ENCODE measurements at regions not wholly inside any gene's neighbourhood (a gene's known extent, or its start where the extent isn't known, plus 50 kb on each side); places are given as distances from the start of the nearest gene placed in this dataset.

- Mint-ChIP-seq H3K4me1 (no peaks in the 10 kb centered on the region), H3K36me3 (no peaks in the 10 kb centered on the region), H3K27me3 (ENCODE audit: low read depth in 3 of 3) (peaks cover 0 to 6% (median 5%) of the 10 kb centered on the region in 3 donors), H3K9me3 (no peaks in the 10 kb centered on the region), H3K4me3 (no peak overlapping the region), H3K27ac (no peak overlapping the region)
- peak; percentile 17 to 46 (median 29) for DNase-seq
Measured at GRCh38 chr12:92987362-92987761, 58.3 kb upstream of the EEA1 start.

- DNase-seq, result no peak
- no peak overlapping the region for H3K4me3 Mint-ChIP-seq
- H3K27me3 Mint-ChIP-seq (ENCODE audit: low read depth in 3 of 3), result peaks cover 0 to 6% (median 5%) of the 10 kb centered on the region in 3 donors
- H3K36me3 Mint-ChIP-seq, result no peaks in the 10 kb centered on the region
- no peak overlapping the region for H3K27ac Mint-ChIP-seq
- H3K4me1 Mint-ChIP-seq, result no peaks in the 10 kb centered on the region
- no peaks in the 10 kb centered on the region for H3K9me3 Mint-ChIP-seq
Measured at GRCh38 chr12:92987846-92988621, 58.9 kb upstream of the EEA1 start.

DNA sequence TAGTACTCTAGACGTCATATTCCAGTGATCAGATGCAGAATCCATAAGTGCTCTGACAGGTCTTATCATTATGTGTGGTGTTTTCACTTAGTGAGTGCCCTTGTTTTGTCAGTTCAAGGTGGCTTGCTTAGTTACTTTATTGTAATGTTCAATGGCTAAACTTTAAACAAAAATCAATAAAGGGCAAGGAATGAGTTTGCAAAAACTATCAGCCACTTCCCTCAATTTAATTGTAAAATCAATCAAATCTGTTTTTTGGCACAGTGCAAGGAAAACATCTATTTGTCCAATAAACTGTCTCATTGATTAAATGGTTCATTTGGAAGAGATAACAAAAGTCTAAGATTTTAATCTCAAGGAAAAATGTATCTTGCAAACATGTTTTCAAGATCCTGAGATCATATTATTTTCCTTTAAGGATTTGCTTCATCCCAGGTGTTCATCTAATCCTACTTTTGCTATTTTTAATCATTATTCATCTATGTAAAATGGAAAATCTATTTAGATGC lies 59.6 kb upstream of the EEA1 start:
- H3K4me3 Mint-ChIP-seq, result no peak overlapping the region
- H3K36me3 Mint-ChIP-seq, result no peaks in the 10 kb centered on the region
- no peak overlapping the region for H3K27ac Mint-ChIP-seq

GRCh38 chr12:92989715-92990484 lies 60.8 kb upstream of the EEA1 start:
- no peak overlapping the region for H3K4me3 Mint-ChIP-seq
- H3K36me3 Mint-ChIP-seq, result no peaks in the 10 kb centered on the region
- no peaks in the 10 kb centered on the region for H3K4me1 Mint-ChIP-seq
- H3K27ac Mint-ChIP-seq, result peak overlapping the region in 1 of 6 donors; percentile 53
- peaks cover 0 to 6% (median 5%) of the 10 kb centered on the region in 3 donors for H3K27me3 Mint-ChIP-seq (ENCODE audit: low read depth in 3 of 3)
- no peaks in the 10 kb centered on the region for H3K9me3 Mint-ChIP-seq
- no peak for DNase-seq

More for the DNA sequence above, 59.6 kb upstream of the EEA1 start:
- Mint-ChIP-seq H3K27me3 (ENCODE audit: low read depth in 3 of 3) (peaks cover 0 to 6% (median 5%) of the 10 kb centered on the region in 3 donors), H3K4me1 (no peaks in the 10 kb centered on the region), H3K9me3 (no peaks in the 10 kb centered on the region)
- DNase-seq, result no peak

DNA sequence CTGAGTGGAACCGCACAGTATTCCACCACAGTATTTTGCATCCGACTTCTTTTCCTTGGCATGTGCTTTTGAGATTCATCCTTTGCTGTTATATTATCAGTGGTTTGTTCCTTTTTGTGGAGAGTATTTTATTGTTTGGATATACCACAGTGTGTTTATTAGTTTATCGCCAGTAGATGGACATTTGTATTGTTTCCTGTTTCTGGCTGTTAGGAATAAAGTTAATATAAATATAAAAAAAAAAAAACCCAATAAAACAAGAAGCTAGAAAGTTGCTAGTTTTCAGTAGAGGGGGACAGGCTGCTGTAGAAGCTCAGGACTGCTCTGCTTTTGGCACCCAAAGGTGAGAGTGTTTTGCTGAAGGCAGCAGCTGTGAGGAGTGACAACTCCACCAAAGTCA lies 62.0 kb upstream of the EEA1 start:
- Mint-ChIP-seq H3K4me3 (no peak overlapping the region), H3K27ac (no peak overlapping the region), H3K27me3 (ENCODE audit: low read depth in 3 of 3) (peaks cover 0 to 6% (median 5%) of the 10 kb centered on the region in 3 donors), H3K9me3 (no peaks in the 10 kb centered on the region), H3K4me1 (no peaks in the 10 kb centered on the region), H3K36me3 (no peaks in the 10 kb centered on the region)
- DNase-seq, result no peak

DNA sequence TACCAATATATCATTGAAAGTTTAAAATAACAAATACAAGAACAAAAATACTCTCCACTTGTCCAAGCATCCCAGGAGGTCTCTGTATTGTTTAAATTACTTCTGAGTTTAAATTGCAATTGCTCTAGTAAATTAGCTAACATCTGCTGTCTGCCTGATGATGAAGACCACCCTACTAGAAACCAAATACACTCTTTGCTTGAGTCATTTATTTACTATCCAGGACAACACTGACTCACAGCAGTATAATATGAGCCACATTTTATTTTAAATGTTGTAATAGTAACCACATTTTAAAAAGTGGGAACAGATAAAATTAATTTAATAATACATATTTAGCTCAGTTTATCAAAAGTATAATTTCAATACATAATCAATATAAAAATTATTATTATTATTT lies 62.9 kb upstream of the EEA1 start:
- H3K4me3 Mint-ChIP-seq, result no peak overlapping the region
- H3K27ac Mint-ChIP-seq, result no peak overlapping the region
- H3K4me1 Mint-ChIP-seq, result no peaks in the 10 kb centered on the region
- no peak for DNase-seq
- no peaks in the 10 kb centered on the region for H3K36me3 Mint-ChIP-seq
- peaks cover 0 to 6% (median 5%) of the 10 kb centered on the region in 3 donors for H3K27me3 Mint-ChIP-seq (ENCODE audit: low read depth in 3 of 3)
- no peaks in the 10 kb centered on the region for H3K9me3 Mint-ChIP-seq

DNA sequence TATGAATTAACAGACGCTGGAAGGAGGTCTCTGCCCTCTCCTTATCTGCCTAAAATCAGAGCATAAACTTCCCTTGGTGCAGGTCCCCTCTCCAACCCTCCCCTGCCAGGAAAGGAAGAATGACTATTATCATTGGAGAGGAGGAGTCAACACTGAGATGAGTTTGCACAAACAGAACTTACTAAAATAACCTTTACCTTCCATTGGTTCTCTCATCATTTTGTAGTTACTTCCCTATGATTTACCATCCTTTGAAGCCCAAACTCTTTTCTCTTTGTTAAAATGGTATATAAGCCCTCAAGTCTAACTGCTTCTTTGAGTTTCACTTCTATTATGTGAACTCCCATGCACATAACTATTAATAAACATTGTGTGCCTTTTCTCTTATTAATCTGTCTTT lies 64.2 kb upstream of the EEA1 start:
- Mint-ChIP-seq H3K36me3 (no peaks in the 10 kb centered on the region), H3K4me3 (no peak overlapping the region), H3K27me3 (ENCODE audit: low read depth in 3 of 3) (peaks cover 0 to 6% (median 0%) of the 10 kb centered on the region in 3 donors), H3K4me1 (no peaks in the 10 kb centered on the region), H3K9me3 (no peaks in the 10 kb centered on the region), H3K27ac (no peak overlapping the region)
- no peak for DNase-seq

DNA sequence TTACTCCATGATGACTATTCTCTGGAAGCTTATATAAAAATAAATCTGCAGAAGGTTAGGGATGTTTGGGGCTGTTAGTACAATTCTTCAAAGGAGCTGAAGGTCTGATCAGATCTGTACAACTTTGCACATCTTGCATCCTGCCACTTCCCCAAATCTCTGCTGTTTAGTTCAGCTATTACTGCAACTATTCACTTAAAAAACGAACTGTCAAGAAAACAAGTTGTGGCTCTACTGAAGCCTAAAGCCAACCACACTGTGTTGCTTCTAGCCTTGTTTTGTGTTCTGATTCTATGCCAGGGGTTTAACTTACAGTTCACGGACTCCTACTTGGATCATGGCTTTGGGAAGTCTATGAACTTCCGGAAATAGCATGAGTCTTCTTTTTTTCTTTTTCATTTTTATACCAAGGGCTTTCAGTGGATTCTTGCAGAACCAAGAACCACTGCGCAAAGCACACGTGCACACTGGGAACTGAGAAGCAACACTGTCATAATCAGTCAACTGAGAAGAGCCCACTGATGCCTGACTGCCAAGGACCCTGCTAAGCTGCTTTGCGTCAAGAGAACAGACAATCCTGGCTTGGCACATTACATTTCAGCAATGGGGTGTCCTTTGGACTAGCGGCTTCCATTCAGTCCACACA lies 66.3 kb upstream of the EEA1 start:
- Mint-ChIP-seq H3K4me1 (no peaks in the 10 kb centered on the region), H3K27ac (no peak overlapping the region), H3K27me3 (ENCODE audit: low read depth in 3 of 3) (peaks cover 0 to 4% (median 0%) of the 10 kb centered on the region in 3 donors), H3K4me3 (no peak overlapping the region), H3K9me3 (no peaks in the 10 kb centered on the region), H3K36me3 (no peaks in the 10 kb centered on the region)
- DNase-seq, result no peak

- no peaks in the 10 kb centered on the region for H3K9me3 Mint-ChIP-seq
- no peaks in the 10 kb centered on the region for H3K36me3 Mint-ChIP-seq
- DNase-seq, result no peak
- no peak overlapping the region for H3K4me3 Mint-ChIP-seq
- peaks cover 0 to 5% (median 2%) of the 10 kb centered on the region in 3 donors for H3K27me3 Mint-ChIP-seq (ENCODE audit: low read depth in 3 of 3)
- no peaks in the 10 kb centered on the region for H3K4me1 Mint-ChIP-seq
- no peak overlapping the region for H3K27ac Mint-ChIP-seq
Measured at GRCh38 chr12:93000026-93000425, 70.9 kb upstream of the EEA1 start.

GRCh38 chr12:93001407-93001806 lies 72.3 kb upstream of the EEA1 start:
- peaks cover 0 to 5% (median 2%) of the 10 kb centered on the region in 3 donors for H3K27me3 Mint-ChIP-seq (ENCODE audit: low read depth in 3 of 3)
- no peak overlapping the region for H3K4me3 Mint-ChIP-seq
- no peaks in the 10 kb centered on the region for H3K9me3 Mint-ChIP-seq
- no peaks in the 10 kb centered on the region for H3K4me1 Mint-ChIP-seq
- no peak overlapping the region for H3K27ac Mint-ChIP-seq
- no peak for DNase-seq
- H3K36me3 Mint-ChIP-seq, result no peaks in the 10 kb centered on the region

DNA sequence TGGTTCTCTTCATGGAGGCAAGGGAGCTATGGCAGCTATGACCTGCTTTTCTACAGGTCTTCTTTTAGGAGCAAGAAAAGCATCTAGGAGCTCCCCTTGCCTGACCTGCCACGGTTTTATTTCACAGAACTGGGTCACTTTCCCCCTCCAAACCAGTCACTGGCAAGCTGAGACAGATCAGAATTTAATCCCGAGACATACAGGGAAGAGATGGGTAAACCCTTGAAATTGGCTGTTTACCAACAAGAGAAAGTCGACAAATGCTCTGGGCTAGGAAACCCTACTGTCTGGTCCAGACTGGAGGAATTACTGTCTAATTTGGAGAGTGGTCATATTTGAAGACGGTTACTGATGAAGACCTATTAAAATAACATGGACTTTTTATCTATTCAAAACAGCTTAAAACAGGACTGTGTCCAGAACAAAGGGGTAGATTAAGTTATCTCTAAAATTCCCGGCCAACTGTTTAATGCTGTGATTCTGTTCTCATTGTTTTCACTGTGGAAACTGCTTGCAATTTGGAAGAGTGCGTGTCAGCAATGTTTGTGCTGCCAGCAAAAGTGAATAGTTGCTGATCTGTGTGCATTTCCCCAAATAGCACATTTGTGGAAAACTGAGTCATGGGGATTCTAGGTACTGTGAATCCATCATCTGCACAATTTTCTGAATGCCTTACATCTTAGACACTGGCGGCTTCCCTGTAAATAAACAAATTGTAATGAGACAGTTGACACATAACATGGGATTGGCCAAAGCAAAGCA lies 73.4 kb upstream of the EEA1 start:
- Mint-ChIP-seq H3K4me1 (no peaks in the 10 kb centered on the region), H3K27ac (no peak overlapping the region), H3K27me3 (ENCODE audit: low read depth in 3 of 3) (peaks cover 0 to 5% (median 2%) of the 10 kb centered on the region in 3 donors), H3K9me3 (no peaks in the 10 kb centered on the region), H3K36me3 (no peaks in the 10 kb centered on the region), H3K4me3 (no peak overlapping the region)
- DNase-seq, result no peak

DNA sequence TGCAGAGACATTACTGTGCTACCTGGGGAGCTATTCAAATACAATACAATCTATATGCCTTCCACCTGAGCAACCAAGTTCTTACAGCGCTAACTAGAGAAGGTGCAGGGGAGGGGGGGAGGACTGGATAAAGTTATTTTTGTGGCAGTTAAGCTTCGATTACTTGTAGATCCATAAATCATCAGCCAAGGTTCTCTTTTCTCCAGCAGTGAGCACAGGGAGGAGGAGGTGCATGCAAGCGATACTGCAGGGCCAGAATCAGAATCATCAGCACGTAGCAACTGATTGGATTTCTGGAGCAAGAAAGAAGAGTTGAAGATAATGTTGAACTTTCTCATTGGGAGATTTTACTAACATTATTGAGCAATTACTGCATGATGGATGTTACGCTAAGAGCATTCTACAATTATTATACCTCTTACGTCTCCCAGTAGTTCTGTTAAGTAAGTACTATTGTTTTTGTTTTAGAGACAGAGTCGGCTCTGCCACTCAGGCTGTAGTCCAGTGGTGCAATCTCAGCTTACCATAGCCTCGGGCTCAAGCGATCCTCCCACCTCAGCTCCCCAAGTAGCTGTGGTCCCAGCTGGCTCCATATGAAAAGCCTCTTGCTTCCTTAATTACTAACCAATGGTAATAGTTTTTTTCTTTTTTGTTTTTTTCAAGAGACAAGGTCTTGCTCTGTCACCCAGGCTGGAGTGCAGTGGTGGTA lies 74.6 kb upstream of the EEA1 start:
- no peak for DNase-seq
- no peak overlapping the region for H3K4me3 Mint-ChIP-seq
- H3K36me3 Mint-ChIP-seq, result no peaks in the 10 kb centered on the region
- H3K9me3 Mint-ChIP-seq, result no peaks in the 10 kb centered on the region
- H3K27me3 Mint-ChIP-seq (ENCODE audit: low read depth in 3 of 3), result peaks cover 0 to 5% (median under 1%) of the 10 kb centered on the region in 3 donors
- no peak overlapping the region for H3K27ac Mint-ChIP-seq
- H3K4me1 Mint-ChIP-seq, result no peaks in the 10 kb centered on the region

- no peak for DNase-seq
- Mint-ChIP-seq H3K36me3 (no peaks in the 10 kb centered on the region), H3K4me3 (no peak overlapping the region), H3K9me3 (no peaks in the 10 kb centered on the region), H3K27ac (no peak overlapping the region), H3K4me1 (no peaks in the 10 kb centered on the region), H3K27me3 (ENCODE audit: low read depth in 3 of 3) (peaks cover 0 to 7% (median 6%) of the 10 kb centered on the region in 3 donors)
Measured at GRCh38 chr12:93005928-93006392, 76.9 kb upstream of the EEA1 start.

Data from immature natural killer cell (primary cell).